Right lobe of liver (tissue), 4 donors: ENCODE measurements at regions not wholly inside any gene's neighbourhood (a gene's known extent, or its start where the extent isn't known, plus 50 kb on each side); places are given as distances from the start of the nearest gene placed in this dataset.

Experiments
- POLR2A ChIP-seq: fragments of 450-650 bp; IDR thresholded peaks from one replicate; pipeline ENCODE4 v1.6.1; 2017; ENCODE audit warnings: antibody characterized with exemption, mild to moderate bottlenecking
- TF ChIP-seq, protein P1 (sequence below), 4 donors: fragments of 200-600 bp in 3 of 4; fragments of 450-650 bp in 1 of 4; IDR thresholded peaks; one replicate each; pipeline versions ENCODE4 v1.5.1 to v1.8.0; 2016 to 2022; ENCODE audit warnings: antibody characterized with exemption in 4 of 4, mild to moderate bottlenecking in 2 of 4
- donor health status: DM: no; HTN: no; CAD: no.
- donor health status: DM: no; HTN: no; CAD: no.
- donor health status: DM: no; HTN: yes; CAD: no.

DNA sequence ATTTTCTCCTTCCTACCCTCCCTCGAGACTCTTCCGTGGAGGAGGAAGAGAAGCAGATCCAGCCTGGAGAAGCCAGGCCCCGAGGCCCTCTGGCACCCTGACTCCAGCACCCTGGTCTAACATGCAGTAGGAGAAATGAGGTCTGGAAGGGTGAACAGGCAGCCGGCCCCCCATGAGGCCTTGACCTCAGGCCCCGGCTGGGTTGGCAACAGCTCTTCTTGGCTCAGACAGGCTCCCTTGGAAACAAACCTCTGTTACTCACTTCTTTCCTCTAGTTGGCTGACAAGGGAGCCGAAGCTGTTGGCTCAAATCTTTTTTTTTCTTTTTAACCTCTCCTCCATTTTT is 73.4 kb downstream of the CPN2 start:
- TF ChIP-seq, protein P1, sequence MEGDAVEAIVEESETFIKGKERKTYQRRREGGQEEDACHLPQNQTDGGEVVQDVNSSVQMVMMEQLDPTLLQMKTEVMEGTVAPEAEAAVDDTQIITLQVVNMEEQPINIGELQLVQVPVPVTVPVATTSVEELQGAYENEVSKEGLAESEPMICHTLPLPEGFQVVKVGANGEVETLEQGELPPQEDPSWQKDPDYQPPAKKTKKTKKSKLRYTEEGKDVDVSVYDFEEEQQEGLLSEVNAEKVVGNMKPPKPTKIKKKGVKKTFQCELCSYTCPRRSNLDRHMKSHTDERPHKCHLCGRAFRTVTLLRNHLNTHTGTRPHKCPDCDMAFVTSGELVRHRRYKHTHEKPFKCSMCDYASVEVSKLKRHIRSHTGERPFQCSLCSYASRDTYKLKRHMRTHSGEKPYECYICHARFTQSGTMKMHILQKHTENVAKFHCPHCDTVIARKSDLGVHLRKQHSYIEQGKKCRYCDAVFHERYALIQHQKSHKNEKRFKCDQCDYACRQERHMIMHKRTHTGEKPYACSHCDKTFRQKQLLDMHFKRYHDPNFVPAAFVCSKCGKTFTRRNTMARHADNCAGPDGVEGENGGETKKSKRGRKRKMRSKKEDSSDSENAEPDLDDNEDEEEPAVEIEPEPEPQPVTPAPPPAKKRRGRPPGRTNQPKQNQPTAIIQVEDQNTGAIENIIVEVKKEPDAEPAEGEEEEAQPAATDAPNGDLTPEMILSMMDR (IDR thresholded peaks at IDR 0.05) = no peak
- no peak for TF ChIP-seq POLR2A
